ENCODE measurements at regions not wholly inside any gene's neighbourhood (a gene's known extent, or its start where the extent isn't known, plus 50 kb on each side); places are given as distances from the start of the nearest gene placed in this dataset.

GRCh38 chr16:9441012-9441411 lies 349.6 kb downstream of the HAPSTR1 start:
- TF ChIP-seq ESRRG (CRISPR knock-in tag; IDR thresholded peaks at IDR 0.05) (no peak), ZC3H10 (CRISPR knock-in tag; IDR thresholded peaks at IDR 0.05) (no peak), ZNF8 (CRISPR knock-in tag; IDR thresholded peaks at IDR 0.05) (no peak)

DNA sequence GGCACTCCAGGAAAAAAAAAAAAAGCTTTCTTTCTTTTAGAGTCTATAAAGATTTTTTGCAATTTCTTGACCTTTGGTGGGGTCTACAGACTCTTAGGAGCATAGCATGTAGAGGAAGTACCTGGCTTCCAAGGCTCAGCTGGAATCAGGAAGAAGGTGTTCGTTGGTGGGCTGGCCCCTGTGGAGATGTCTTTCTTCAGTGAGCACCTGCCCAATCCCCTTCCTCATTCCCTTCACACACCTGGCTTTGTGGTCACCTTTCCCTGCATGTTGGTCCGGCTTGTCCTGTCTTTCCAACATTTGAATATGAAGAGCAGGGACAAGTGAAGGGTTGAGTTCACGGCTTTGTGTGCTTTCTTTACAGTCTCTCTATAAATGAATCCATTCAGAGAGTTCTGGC lies 352.4 kb downstream of the HAPSTR1 start:
- ATAC-seq, result no peak
- TF ChIP-seq OSR1 (CRISPR knock-in tag; IDR thresholded peaks at IDR 0.05) (no peak), POU6F1 (CRISPR knock-in tag; IDR thresholded peaks at IDR 0.05; ENCODE audit: borderline replicate concordance, low read depth) (no peak), TOX (CRISPR knock-in tag; IDR thresholded peaks at IDR 0.05; ENCODE audit: borderline replicate concordance) (no peak), ARNTL (CRISPR knock-in tag; IDR thresholded peaks at IDR 0.05; ENCODE audit: borderline replicate concordance, low read depth) (no peak), TCF4 (CRISPR knock-in tag; IDR thresholded peaks at IDR 0.05; ENCODE audit: borderline replicate concordance) (no peak), ZNF70 (CRISPR knock-in tag; IDR thresholded peaks at IDR 0.05) (no peak), ZC3H10 (CRISPR knock-in tag; IDR thresholded peaks at IDR 0.05) (no peak), ZFP3 (CRISPR knock-in tag; IDR thresholded peaks at IDR 0.05) (no peak), ZNF565 (CRISPR knock-in tag; conservative IDR thresholded peaks at IDR 0.05; ENCODE audit: low read depth) (no peak), ISL1 (CRISPR knock-in tag; IDR thresholded peaks at IDR 0.05) (no peak), SNAI2 (CRISPR knock-in tag; IDR thresholded peaks at IDR 0.05) (no peak), ZFP30 (CRISPR knock-in tag; IDR thresholded peaks at IDR 0.05) (no peak), CSDC2 (CRISPR knock-in tag; IDR thresholded peaks at IDR 0.05) (no peak)
- TF ChIP-seq, protein P1, sequence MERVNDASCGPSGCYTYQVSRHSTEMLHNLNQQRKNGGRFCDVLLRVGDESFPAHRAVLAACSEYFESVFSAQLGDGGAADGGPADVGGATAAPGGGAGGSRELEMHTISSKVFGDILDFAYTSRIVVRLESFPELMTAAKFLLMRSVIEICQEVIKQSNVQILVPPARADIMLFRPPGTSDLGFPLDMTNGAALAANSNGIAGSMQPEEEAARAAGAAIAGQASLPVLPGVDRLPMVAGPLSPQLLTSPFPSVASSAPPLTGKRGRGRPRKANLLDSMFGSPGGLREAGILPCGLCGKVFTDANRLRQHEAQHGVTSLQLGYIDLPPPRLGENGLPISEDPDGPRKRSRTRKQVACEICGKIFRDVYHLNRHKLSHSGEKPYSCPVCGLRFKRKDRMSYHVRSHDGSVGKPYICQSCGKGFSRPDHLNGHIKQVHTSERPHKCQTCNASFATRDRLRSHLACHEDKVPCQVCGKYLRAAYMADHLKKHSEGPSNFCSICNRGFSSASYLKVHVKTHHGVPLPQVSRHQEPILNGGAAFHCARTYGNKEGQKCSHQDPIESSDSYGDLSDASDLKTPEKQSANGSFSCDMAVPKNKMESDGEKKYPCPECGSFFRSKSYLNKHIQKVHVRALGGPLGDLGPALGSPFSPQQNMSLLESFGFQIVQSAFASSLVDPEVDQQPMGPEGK (CRISPR knock-in tag; IDR thresholded peaks at IDR 0.05; ENCODE audit: borderline replicate concordance), result no peak

More at GRCh38 chr16:9441012-9441411, 349.6 kb downstream of the HAPSTR1 start:
- ATAC-seq, result no peak

DNA sequence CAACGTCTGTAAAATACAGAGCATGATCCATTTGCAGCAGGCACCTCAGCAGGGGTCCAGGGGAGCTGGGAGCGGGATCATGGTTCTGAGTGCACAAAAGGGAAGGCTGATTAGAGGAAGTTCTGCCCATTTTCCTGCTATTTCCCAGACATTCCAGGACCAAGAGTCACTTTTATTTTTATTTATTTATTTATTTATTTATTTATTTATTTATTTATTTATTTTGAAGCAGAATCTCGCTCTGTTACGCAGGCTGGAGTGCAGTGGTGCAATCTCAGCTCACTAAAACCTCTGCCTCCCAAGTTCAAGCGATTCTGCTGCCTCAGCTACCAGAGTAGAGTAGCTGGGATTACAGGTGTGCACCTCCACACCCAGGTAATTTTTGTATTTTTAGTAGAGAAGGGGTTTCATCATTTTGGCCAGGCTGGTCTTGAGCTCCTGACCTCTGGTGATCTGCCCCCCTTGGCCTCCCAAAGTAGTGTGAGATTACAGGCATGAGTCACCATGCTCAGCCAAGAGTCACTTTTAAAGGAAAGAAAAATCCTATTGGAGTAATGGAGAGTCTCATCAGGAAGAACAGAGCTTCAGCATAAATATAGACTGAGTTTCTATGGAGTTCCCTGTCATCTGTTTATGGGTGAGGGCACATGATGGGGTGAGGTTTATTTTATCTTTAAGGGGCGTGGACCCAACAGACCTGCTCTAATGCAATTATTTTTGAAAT lies 355.2 kb downstream of the HAPSTR1 start:
- TF ChIP-seq ZFP30 (CRISPR knock-in tag; IDR thresholded peaks at IDR 0.05), result no peak
- TF ChIP-seq ZNF8 (CRISPR knock-in tag; IDR thresholded peaks at IDR 0.05), result no peak
- TF ChIP-seq, protein P2, sequence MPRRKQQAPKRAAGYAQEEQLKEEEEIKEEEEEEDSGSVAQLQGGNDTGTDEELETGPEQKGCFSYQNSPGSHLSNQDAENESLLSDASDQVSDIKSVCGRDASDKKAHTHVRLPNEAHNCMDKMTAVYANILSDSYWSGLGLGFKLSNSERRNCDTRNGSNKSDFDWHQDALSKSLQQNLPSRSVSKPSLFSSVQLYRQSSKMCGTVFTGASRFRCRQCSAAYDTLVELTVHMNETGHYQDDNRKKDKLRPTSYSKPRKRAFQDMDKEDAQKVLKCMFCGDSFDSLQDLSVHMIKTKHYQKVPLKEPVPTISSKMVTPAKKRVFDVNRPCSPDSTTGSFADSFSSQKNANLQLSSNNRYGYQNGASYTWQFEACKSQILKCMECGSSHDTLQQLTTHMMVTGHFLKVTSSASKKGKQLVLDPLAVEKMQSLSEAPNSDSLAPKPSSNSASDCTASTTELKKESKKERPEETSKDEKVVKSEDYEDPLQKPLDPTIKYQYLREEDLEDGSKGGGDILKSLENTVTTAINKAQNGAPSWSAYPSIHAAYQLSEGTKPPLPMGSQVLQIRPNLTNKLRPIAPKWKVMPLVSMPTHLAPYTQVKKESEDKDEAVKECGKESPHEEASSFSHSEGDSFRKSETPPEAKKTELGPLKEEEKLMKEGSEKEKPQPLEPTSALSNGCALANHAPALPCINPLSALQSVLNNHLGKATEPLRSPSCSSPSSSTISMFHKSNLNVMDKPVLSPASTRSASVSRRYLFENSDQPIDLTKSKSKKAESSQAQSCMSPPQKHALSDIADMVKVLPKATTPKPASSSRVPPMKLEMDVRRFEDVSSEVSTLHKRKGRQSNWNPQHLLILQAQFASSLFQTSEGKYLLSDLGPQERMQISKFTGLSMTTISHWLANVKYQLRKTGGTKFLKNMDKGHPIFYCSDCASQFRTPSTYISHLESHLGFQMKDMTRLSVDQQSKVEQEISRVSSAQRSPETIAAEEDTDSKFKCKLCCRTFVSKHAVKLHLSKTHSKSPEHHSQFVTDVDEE (CRISPR knock-in tag; IDR thresholded peaks at IDR 0.05), result no peak
- no peak for TF ChIP-seq GLIS3 (CRISPR knock-in tag; IDR thresholded peaks at IDR 0.05)
- no peak for TF ChIP-seq ZFP3 (CRISPR knock-in tag; IDR thresholded peaks at IDR 0.05)
- no peak for TF ChIP-seq TCF4 (CRISPR knock-in tag; IDR thresholded peaks at IDR 0.05; ENCODE audit: borderline replicate concordance)
- TF ChIP-seq TOX (CRISPR knock-in tag; IDR thresholded peaks at IDR 0.05; ENCODE audit: borderline replicate concordance), result no peak
- no peak for TF ChIP-seq ESRRG (CRISPR knock-in tag; IDR thresholded peaks at IDR 0.05)
- ATAC-seq, result no peak

GRCh38 chr16:9447195-9447551 lies 355.7 kb downstream of the HAPSTR1 start:
- TF ChIP-seq BACH2 (CRISPR knock-in tag; IDR thresholded peaks at IDR 0.05; ENCODE audit: borderline replicate concordance) (no peak), ZNF8 (CRISPR knock-in tag; IDR thresholded peaks at IDR 0.05) (no peak), ZNF565 (CRISPR knock-in tag; conservative IDR thresholded peaks at IDR 0.05; ENCODE audit: low read depth) (no peak)
- TF ChIP-seq, protein P3, sequence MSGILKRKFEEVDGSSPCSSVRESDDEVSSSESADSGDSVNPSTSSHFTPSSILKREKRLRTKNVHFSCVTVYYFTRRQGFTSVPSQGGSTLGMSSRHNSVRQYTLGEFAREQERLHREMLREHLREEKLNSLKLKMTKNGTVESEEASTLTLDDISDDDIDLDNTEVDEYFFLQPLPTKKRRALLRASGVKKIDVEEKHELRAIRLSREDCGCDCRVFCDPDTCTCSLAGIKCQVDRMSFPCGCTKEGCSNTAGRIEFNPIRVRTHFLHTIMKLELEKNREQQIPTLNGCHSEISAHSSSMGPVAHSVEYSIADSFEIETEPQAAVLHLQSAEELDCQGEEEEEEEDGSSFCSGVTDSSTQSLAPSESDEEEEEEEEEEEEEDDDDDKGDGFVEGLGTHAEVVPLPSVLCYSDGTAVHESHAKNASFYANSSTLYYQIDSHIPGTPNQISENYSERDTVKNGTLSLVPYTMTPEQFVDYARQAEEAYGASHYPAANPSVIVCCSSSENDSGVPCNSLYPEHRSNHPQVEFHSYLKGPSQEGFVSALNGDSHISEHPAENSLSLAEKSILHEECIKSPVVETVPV (CRISPR knock-in tag; IDR thresholded peaks at IDR 0.05), result no peak
- no peak for ATAC-seq

Measured in SK-N-SH treated with all-trans-retinoic acid at 6 μM for 48 hours (cell line).